Neural progenitor cell (in vitro differentiated cells): ENCODE measurements at regions not wholly inside any gene's neighbourhood (a gene's known extent, or its start where the extent isn't known, plus 50 kb on each side); places are given as distances from the start of the nearest gene placed in this dataset.

Source experiments
- DNase-seq: peaks from one replicate; pipeline ENCODE4 v3.0.0-alpha.2; 2016; ENCODE audit warnings: low spot score
- H2AFZ ChIP-seq: fragments of 200-600 bp; sonication (generic); replicated peaks from 2 replicates; pipeline ENCODE4 v1.6.1; 2016; ENCODE audit warnings: antibody characterized with exemption
- H3F3A ChIP-seq: fragments of 200-600 bp; sonication (generic); 2 replicates; pipeline ENCODE4 v1.6.1; 2016; ENCODE audit warnings: antibody characterized with exemption, low read depth
- H3K27ac ChIP-seq: fragments of 200-600 bp; sonication (generic); 2 replicates; pipeline ENCODE4 v1.5.1; 2016; ENCODE audit warnings: mild to moderate bottlenecking
- H3K27me3 ChIP-seq: fragments of 200-600 bp; sonication (generic); 2 replicates; pipeline ENCODE4 v1.6.1; 2016; ENCODE audit warnings: mild to moderate bottlenecking, moderate library complexity
- H3K36me3 ChIP-seq: fragments of 200-600 bp; sonication (generic); 2 replicates; pipeline ENCODE4 v1.5.1; 2016
- H3K4me1 ChIP-seq: fragments of 200-600 bp; sonication (generic); 2 replicates; pipeline ENCODE4 v1.6.1; 2016; ENCODE audit warnings: mixed run types
- H3K4me2 ChIP-seq: fragments of 200-600 bp; sonication (generic); 2 replicates; pipeline ENCODE4 v1.6.1; 2016
- H3K4me3 ChIP-seq: fragments of 200-600 bp; sonication (generic); 2 replicates; pipeline ENCODE4 v1.5.1; 2016
- H3K79me2 ChIP-seq: fragments of 200-600 bp; sonication (generic); 2 replicates; pipeline ENCODE4 v1.6.1; 2016; ENCODE audit warnings: low read depth
- H3K9ac ChIP-seq: fragments of 200-600 bp; sonication (generic); 2 replicates; pipeline ENCODE4 v1.6.1; 2016
- H3K9me3 ChIP-seq: fragments of 200-600 bp; sonication (generic); 2 replicates; pipeline ENCODE4 v1.5.1; 2016; ENCODE audit warnings: low read depth
- H4K20me1 ChIP-seq: fragments of 200-600 bp; sonication (generic); 2 replicates; pipeline ENCODE4 v1.6.1; 2016; ENCODE audit warnings: low read depth
- H3K27ac Mint-ChIP-seq: 3 replicates; pipeline ENCODE4 v1.8.0; 2021; ENCODE audit warnings: mixed read lengths
- H3K27me3 Mint-ChIP-seq: 2 replicates; pipeline ENCODE4 v1.8.0; 2022; ENCODE audit warnings: low read depth, mild to moderate bottlenecking, inconsistent platforms, moderate library complexity, mixed read lengths; ENCODE audit not compliant: insufficient read depth
- H3K36me3 Mint-ChIP-seq: 3 replicates; pipeline ENCODE4 v1.8.0; 2021; ENCODE audit warnings: mixed read lengths
- H3K4me1 Mint-ChIP-seq: 3 replicates; pipeline ENCODE4 v1.8.0; 2021; ENCODE audit warnings: mixed read lengths
- H3K4me3 Mint-ChIP-seq: 3 replicates; pipeline ENCODE4 v1.8.0; 2021; ENCODE audit warnings: mild to moderate bottlenecking, moderate library complexity, mixed read lengths
- H3K9me3 Mint-ChIP-seq: 3 replicates; pipeline ENCODE4 v1.8.0; 2020; ENCODE audit warnings: mixed read lengths
- CTCF ChIP-seq: fragments of 200-600 bp; sonication (generic); IDR thresholded peaks from 2 replicates; pipeline ENCODE4 v1.5.1; 2017; ENCODE audit warnings: antibody characterized with exemption, mild to moderate bottlenecking
- EZH2 ChIP-seq: fragments of 200-600 bp; sonication (generic); IDR thresholded peaks from 2 replicates; pipeline ENCODE4 v1.6.1; 2017; ENCODE audit warnings: antibody characterized with exemption, mild to moderate bottlenecking, moderate library complexity
- EZH2phosphoT487 ChIP-seq: fragments of 200-600 bp; sonication (generic); IDR thresholded peaks from 2 replicates; pipeline ENCODE4 v1.6.1; 2017; ENCODE audit warnings: antibody characterized with exemption

- Histone ChIP-seq H4K20me1 (no peaks in the 10 kb centered on the region), H3K79me2 (no peaks in the 10 kb centered on the region), H3K9me3 (no peaks in the 10 kb centered on the region), H3K27me3 (no peaks in the 10 kb centered on the region), H3K4me3 (no peak overlapping the region), H3K36me3 (no peaks in the 10 kb centered on the region), H3K4me1 (peaks cover 5% of the 10 kb centered on the region), H3K27ac (no peak overlapping the region), H2AFZ (no peak overlapping the region), H3K9ac (no peak overlapping the region), H3K4me2 (no peak overlapping the region), H3F3A (peaks cover 4% of the 10 kb centered on the region)
- no peak for TF ChIP-seq CTCF
- TF ChIP-seq EZH2, result no peak
- no peak for TF ChIP-seq EZH2phosphoT487
- Mint-ChIP-seq H3K4me3 (no peak overlapping the region), H3K36me3 (no peaks in the 10 kb centered on the region), H3K9me3 (no peaks in the 10 kb centered on the region), H3K4me1 (peaks cover 3% of the 10 kb centered on the region), H3K27me3 (peaks cover 2% of the 10 kb centered on the region), H3K27ac (no peak overlapping the region)
- DNase-seq, result no peak
Measured at GRCh38 chr15:95440712-95441111, 889.8 kb upstream of the NR2F2 start.

- no peak overlapping the region for H3K4me3 ChIP-seq
- H3K27ac ChIP-seq, result no peak overlapping the region
- DNase-seq, result no peak
- no peaks in the 10 kb centered on the region for H3K9me3 ChIP-seq
- no peak overlapping the region for H3K4me2 ChIP-seq
- no peaks in the 10 kb centered on the region for H3K36me3 ChIP-seq
- H3K36me3 Mint-ChIP-seq, result no peaks in the 10 kb centered on the region
- H3K9ac ChIP-seq, result no peak overlapping the region
- H3K4me1 ChIP-seq, result peaks cover 7% of the 10 kb centered on the region
- H3K27me3 ChIP-seq, result no peaks in the 10 kb centered on the region
- H3F3A ChIP-seq, result peaks cover 4% of the 10 kb centered on the region
- no peaks in the 10 kb centered on the region for H4K20me1 ChIP-seq
- H3K4me1 Mint-ChIP-seq, result no peaks in the 10 kb centered on the region
- no peaks in the 10 kb centered on the region for H3K79me2 ChIP-seq
- no peak overlapping the region for H2AFZ ChIP-seq
- H3K4me3 Mint-ChIP-seq, result no peak overlapping the region
- no peak overlapping the region for H3K27ac Mint-ChIP-seq
- no peaks in the 10 kb centered on the region for H3K9me3 Mint-ChIP-seq
- no peaks in the 10 kb centered on the region for H3K27me3 Mint-ChIP-seq
- TF ChIP-seq EZH2 (no peak), EZH2phosphoT487 (no peak), CTCF (no peak)
Measured at GRCh38 chr15:95442107-95442719, 888.3 kb upstream of the NR2F2 start.

DNA sequence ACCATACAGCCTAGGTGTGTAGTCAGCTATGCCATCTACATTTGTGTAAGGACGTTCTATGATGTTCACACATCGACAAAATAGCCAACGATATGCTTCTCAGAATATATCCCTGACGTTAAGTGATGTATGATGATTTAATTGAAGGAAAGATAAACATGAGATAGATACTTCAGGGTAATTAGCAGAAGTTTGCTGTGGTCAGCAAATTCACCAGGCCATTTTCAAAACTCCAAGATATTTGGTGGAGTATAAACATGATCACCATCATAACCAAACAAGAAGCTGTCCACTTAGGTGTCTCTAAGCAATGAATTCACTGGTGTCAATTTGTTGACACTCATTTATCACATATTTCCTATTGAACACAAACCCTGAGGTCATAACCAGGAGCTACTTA, 885.6 kb upstream of the NR2F2 start:
- DNase-seq, result no peak
- TF ChIP-seq EZH2 (no peak), EZH2phosphoT487 (no peak), CTCF (no peak)
- Mint-ChIP-seq H3K9me3 (no peaks in the 10 kb centered on the region), H3K27me3 (no peaks in the 10 kb centered on the region), H3K27ac (no peak overlapping the region), H3K4me1 (peaks cover 3% of the 10 kb centered on the region), H3K36me3 (no peaks in the 10 kb centered on the region), H3K4me3 (no peak overlapping the region)
- H3K27ac ChIP-seq, result no peak overlapping the region
- H3K4me3 ChIP-seq, result no peak overlapping the region
- peaks cover 8% of the 10 kb centered on the region for H3K4me1 ChIP-seq
- H3F3A ChIP-seq, result peaks cover 1% of the 10 kb centered on the region
- no peak overlapping the region for H3K9ac ChIP-seq
- no peaks in the 10 kb centered on the region for H3K9me3 ChIP-seq
- H3K36me3 ChIP-seq, result no peaks in the 10 kb centered on the region
- no peak overlapping the region for H2AFZ ChIP-seq
- H3K4me2 ChIP-seq, result no peak overlapping the region
- no peaks in the 10 kb centered on the region for H4K20me1 ChIP-seq
- H3K79me2 ChIP-seq, result no peaks in the 10 kb centered on the region
- H3K27me3 ChIP-seq, result no peaks in the 10 kb centered on the region
